ENCODE measurements at regions not wholly inside any gene's neighbourhood (a gene's known extent, or its start where the extent isn't known, plus 50 kb on each side); places are given as distances from the start of the nearest gene placed in this dataset.
"Not testable (repeated sequence)": the region's sequence is repeated elsewhere in the genome, so short reads cannot be mapped to it uniquely, and the experiment has no call there.

DNA sequence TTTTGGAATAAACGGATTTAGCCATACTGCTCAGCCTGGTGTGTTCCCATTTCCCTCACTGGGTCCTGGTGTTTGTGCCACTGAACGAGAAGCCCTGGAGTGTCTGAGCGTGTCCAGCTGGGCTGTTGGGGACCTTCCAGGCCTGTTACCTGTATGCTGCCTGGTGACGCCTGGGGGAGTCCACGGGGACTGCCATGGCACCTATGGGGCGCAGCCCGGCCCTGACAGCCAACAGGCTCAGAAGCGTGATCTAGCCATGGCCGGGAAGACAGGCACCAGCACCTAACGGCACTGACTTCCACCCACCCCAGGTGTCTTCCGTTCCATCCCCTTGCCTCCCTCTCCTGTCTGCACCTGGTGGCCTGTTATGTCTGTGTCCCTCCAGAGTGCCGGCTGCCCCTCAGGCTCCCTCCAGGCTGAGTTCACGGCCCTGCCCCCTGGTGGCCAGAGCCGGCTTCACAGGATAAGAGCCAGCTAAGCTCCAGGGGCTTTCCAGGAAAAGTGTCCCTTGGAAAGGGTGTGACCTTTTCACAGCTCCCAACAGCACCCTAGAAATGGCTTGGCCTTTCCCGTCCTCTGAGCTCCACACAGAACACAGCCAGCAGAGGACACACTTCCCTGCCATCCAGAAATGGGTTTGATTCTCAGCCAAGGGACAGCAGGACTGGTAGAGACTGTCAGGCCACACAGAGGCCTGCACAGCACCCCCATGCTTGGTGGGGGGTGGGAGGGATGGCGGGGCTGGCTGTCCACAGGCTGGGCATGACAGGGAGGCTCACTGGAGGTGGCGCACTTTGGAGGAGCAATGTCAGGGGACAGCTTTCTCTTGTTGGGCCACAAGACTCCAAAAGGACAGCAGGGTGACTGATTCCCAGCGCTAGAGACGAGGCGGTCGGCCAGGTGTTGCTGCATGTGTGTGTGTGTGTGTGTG is 64.0 kb upstream of the LYSMD4 start:
- 63% methylated on average over 9 of the region's 21 CpGs; no CpG with 5 or more reads in 1 of the 2 donors for WGBS, 2 donors
- TF ChIP-seq, protein P1, sequence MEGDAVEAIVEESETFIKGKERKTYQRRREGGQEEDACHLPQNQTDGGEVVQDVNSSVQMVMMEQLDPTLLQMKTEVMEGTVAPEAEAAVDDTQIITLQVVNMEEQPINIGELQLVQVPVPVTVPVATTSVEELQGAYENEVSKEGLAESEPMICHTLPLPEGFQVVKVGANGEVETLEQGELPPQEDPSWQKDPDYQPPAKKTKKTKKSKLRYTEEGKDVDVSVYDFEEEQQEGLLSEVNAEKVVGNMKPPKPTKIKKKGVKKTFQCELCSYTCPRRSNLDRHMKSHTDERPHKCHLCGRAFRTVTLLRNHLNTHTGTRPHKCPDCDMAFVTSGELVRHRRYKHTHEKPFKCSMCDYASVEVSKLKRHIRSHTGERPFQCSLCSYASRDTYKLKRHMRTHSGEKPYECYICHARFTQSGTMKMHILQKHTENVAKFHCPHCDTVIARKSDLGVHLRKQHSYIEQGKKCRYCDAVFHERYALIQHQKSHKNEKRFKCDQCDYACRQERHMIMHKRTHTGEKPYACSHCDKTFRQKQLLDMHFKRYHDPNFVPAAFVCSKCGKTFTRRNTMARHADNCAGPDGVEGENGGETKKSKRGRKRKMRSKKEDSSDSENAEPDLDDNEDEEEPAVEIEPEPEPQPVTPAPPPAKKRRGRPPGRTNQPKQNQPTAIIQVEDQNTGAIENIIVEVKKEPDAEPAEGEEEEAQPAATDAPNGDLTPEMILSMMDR (IDR thresholded peaks at IDR 0.05), result peak in 1 of 6 experiments; percentile 10
- DNase-seq; H3K27ac ChIP-seq; H3K4me3 ChIP-seq; H3K4me1 ChIP-seq; intact Hi-C loops (cut with DNase I); H3K27me3 ChIP-seq; H3K36me3 ChIP-seq; H3K9me3 ChIP-seq: not testable (repeated sequence)

DNA sequence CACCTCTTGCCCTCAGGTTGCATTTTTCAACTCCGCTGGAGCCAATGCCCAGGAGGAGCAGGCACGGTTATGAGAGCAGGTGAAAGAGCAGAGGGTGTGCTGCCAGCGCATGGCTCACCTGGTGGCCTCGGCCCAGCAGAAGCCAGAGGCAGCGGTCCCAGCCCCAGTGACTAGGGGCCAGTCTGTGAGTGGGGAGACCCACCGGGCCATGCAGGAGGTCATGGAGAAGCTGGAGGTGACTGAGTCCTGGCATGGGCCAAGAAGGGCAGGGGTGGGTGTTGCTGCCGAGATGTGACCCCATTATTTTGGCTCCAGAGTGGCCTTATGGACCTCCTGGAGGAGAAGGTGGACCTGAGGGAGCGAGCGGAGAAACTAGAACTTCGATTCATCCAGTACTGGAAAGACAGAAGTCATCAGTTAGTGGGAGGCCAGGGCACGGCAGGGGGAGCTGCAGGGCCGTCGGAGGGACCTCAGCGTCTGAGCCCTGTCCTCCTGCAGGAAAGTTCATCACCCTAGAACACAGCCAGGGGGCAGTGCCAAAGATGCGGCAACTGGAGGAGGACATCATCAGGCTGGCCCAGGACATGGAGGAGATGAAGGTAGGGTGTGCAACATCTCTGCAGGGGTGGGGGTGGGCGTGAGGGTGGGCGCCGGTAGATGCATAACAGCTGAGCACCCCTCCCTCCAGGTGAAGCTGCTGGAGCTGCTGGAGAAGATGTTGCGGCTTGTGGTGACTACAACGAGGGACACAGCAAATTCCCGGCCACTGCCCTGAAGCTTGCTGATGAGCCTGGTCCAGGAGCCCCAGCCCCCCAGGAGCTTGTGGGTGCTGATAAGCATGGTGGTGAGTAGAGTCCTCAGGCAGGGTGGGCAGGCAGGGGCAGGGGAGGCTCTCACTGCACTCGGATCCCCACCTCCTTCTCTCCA is 58.9 kb upstream of the LYSMD4 start:
- H3K27me3 ChIP-seq; DNase-seq; H3K4me1 ChIP-seq; H3K9me3 ChIP-seq; H3K4me3 ChIP-seq; intact Hi-C loops (cut with DNase I); H3K27ac ChIP-seq; H3K36me3 ChIP-seq: not testable (repeated sequence)
- 77 to 83% methylated on average over 7 to 11 of the region's 22 CpGs for WGBS, 2 donors

DNA sequence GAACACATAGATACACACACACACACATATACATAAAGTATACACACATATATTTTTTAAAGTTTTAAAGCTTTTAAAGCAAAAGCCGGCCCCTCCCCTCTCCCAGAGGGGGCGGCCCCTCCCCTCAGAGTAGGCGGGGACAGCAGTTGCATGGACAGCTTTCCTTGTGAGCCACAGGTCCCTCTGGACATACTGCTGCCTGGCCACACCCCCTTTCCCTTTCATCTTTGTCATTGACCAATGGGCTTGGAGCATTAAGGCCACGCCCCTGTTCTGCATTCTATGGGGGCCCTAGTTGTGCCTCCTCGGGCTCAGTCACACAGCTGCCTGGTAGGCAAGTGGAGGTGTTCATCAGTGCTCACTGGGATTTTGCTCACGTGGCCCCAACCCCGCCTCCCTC is 57.5 kb upstream of the LYSMD4 start:
- H3K36me3 ChIP-seq; H3K27ac ChIP-seq; H3K4me3 ChIP-seq; H3K4me1 ChIP-seq; H3K9me3 ChIP-seq; intact Hi-C loops (cut with DNase I); H3K27me3 ChIP-seq; DNase-seq: not testable (repeated sequence)
- 71 to 89% methylated on average over 3 to 5 of the region's 7 CpGs for WGBS, 2 donors

DNA sequence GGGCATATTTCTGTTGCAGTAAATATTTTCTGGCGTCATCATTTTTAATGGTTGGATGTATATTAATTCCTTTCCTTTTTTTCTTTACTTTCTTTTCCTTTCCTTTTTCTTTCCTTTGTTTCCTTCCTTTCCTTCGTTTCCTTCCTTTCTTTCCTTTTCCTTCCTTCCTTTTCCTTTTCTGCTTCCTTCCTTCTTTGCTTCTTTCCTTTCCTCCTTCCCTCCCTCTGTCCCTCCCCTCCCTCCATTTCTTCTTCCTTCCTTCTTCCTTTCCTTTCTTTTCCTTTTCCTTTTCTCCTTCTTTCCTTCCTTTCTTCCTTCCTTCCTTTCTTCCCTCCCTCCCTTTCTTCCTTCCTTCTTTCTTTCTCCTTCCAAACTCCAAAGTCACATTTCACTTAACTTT is 54.9 kb upstream of the LYSMD4 start:
- H3K9me3 ChIP-seq, result no peaks in the 10 kb centered on the region
- no peaks in the 10 kb centered on the region for H3K4me1 ChIP-seq
- 81 to 86% methylated on average over 2 of the region's 2 CpGs for WGBS, 2 donors
- H3K27me3 ChIP-seq, result no peaks in the 10 kb centered on the region
- H3K27ac ChIP-seq, result no peak overlapping the region
- H3K4me3 ChIP-seq, result no peak overlapping the region
- TF ChIP-seq, protein P1 (IDR thresholded peaks at IDR 0.05), result no peak
- TF ChIP-seq POLR2A (IDR thresholded peaks at IDR 0.05), result no peak
- DNase-seq, result no peak
- no peaks in the 10 kb centered on the region for H3K36me3 ChIP-seq
- intact Hi-C loops (cut with DNase I), result no loop called here

DNA sequence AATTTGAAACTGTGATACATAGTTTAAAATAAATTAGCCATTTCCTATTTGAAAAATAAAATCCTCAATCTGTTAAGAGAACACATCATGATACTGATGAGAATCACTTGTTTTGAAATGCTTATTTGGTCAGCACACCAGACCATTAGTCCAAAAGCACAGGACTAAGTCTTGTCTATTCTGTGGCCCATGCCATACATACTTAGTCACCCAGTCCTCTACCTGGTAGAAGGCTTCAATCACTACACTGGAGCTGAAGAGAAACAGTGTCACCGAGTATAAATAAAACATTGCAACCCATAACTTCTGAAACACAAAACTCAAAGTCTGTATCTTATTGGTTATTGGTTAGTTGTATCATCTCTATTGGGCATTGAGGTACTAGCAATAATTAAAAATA is 51.6 kb upstream of the LYSMD4 start:
- H3K4me3 ChIP-seq; H3K27ac ChIP-seq; H3K27me3 ChIP-seq; DNase-seq; H3K9me3 ChIP-seq; intact Hi-C loops (cut with DNase I); H3K4me1 ChIP-seq; H3K36me3 ChIP-seq: not testable (repeated sequence)
- WGBS, 2 donors, result 79 to 92% methylated on average over 1 of the region's 1 CpG

DNA sequence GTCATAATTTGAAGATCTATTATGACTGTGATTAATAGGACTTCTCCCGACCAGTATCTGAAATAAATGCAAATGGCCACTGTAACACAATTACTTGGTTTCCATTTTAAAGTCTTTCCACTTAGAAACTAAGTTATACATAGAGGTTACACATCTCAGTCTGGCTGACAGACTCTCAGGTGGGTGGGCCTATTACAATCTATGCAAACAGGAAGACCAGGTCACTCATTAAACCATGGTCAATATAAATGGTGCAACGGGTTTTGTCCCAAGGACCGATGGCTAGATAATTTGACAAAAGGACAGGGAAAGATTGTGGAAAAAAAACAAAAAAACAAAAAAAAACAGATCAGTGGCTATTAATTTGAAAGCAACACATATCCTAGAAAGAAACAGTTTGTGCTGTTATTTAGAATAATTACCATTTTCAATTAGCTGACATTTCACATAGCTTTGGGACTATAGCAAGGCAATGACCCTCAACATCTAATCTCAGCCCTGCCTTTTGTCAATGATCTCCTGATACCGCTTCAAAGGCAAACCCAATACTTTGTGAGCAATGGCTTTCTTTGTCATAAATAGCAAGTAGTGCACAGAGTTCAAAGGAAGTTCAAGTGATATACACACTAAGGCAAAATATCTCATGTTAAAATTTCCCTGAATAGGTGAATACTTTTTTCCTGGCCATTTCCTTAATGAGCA is 50.8 kb upstream of the LYSMD4 start:
- H3K4me3 ChIP-seq; H3K27me3 ChIP-seq; intact Hi-C loops (cut with DNase I); DNase-seq; H3K27ac ChIP-seq; H3K4me1 ChIP-seq; H3K9me3 ChIP-seq; H3K36me3 ChIP-seq: not testable (repeated sequence)
- 86 to 88% methylated on average over 2 to 4 of the region's 4 CpGs for WGBS, 2 donors

Small RNAs in the stretch of these regions (small RNA-seq; reads per million reads assigned to genes)
- 0 reads per million in 4 donors for gene RN7SL484P

All from esophagus squamous epithelium (tissue), 5 donors.